Sciatic nerve (tissue), 2 donors: ENCODE measurements at regions not wholly inside any gene's neighbourhood (a gene's known extent, or its start where the extent isn't known, plus 50 kb on each side); places are given as distances from the start of the nearest gene placed in this dataset.
"Not testable (repeated sequence)": the region's sequence is repeated elsewhere in the genome, so short reads cannot be mapped to it uniquely, and the experiment has no call there.

Experiments used
- ATAC-seq: fragments of 200-7000 bp; cut with Tn5 transposase; one replicate; pipeline ENCODE4 v1.9.1; 2020; ENCODE audit warnings: mild to moderate bottlenecking, moderate library complexity
- DNase-seq: peaks from one replicate; pipeline ENCODE4 v3.0.0-alpha.2; 2020; ENCODE audit warnings: low spot score
- intact Hi-C: fragments of 100-400 bp; cut with DNase I; formaldehyde crosslinking; loops from one replicate; pipeline ENCODE4 v1.14.2; 2022
- donor health status: DM: no; HTN: no; CAD: no.
- donor health status: DM: no; HTN: no; CAD: no.

DNA sequence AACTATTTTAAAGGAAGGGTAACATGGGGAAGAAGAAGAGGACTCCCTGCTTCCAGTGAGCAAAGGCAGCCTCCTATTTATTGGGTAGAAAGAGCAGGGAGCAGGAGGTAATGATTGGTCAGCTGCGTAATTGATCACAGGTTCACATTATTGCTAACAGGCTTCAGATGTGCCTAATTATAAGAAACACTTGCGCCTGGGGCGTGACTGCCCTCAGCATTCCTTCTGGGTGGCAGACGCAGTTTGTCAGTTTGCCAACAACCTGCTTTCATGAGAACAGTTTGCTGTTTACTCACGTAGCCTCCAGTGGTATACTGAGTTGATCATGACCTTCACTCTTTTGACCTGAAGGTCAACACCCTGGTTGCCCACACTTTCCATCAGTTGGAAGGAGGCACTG is 166.0 kb upstream of the AUTS2 start:
- not testable (repeated sequence) for DNase-seq, ATAC-seq
- intact Hi-C loops, result loop anchor here (5.0 kb wide), 1 partner anchor 765 kb away; no protein-coding TSS in a partner anchor

DNA sequence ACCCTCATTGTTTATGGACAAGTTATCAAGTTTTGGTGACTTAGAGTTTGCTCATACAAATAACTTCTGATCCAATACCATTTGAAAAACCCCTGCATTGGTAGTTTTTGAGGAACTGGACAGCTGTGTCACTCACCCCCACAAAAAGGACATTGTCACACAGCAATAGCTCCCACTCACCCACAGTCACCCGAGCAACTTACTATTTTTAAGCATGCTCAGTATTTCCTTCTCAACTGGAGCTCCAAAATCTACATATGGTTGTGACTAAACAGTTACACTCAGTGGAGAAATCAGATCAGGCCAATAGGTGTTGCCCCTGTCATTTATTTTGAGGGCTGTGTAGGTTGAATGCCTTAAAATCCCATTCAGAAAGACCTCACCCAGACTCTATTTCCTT is 165.2 kb upstream of the AUTS2 start:
- no peak for ATAC-seq
- no peak for DNase-seq
- intact Hi-C loops, result loop anchor here (5.0 kb wide), 1 partner anchor 764 kb away; no protein-coding TSS in a partner anchor

DNA sequence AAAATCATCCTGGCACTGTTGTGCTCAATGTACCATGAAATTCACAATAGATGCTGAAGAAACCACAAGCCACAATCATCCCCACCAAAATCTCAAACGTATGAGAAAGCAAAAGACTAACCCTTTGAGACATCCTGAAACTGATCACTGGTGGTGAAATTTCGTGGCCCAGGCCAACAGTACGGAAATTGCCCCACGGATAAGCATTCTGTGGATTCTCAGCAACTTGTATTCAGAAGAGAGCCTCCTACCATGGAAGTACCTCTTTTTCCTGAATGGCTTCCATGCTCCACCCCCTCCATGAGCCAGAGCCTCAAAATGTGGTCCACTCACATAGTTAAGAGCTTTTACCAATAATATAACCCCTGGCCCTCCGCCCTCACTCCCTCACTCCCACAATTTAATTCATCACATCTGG is 163.9 kb upstream of the AUTS2 start:
- no peak for ATAC-seq
- intact Hi-C loops, result loop anchor here (5.0 kb wide), 1 partner anchor 763 kb away; no protein-coding TSS in a partner anchor
- no peak for DNase-seq

DNA sequence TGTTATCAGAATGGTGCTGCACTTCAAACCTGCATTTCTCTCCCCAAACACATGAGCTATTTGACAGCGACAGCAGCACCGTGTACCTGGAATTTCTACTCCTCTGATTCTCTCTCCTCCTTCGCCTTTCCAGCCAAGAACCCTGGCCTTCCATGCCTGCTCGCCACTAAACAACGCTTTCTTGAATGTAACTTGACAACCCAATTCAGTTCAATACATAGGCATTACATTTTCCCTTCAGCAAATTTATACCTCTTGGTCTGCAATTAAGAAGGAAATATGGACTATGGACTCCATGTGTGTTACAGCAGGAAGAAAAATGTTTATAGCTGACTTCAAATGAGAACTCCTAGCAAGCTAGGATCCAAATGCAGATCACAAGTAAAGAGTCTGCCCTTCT is 162.6 kb upstream of the AUTS2 start:
- no peak for ATAC-seq
- intact Hi-C loops, result no loop called here

DNA sequence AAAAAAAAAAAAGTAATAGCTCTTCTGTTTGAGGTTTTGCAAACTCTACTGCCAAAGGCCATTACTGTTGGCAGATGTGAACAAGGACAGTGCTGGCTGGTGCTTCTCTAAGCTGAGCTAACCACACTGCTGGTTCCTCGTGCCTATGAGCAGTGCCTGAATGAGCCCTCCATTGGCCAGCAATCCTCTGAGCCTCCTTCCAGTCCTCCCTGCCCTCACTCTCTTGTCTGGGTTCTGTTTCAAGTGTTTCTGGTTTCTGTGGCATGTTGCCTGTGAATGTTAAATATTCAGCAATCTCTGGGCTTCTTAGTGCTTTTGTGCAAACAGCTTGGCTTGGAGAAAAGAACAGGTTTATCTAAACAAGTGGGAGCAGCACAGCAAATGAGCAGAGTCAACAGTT is 161.3 kb upstream of the AUTS2 start:
- peak; percentile 85 for ATAC-seq
- intact Hi-C loops, result no loop called here
- DNase-seq, result no peak

More for the DNA sequence above, 162.6 kb upstream of the AUTS2 start:
- no peak for DNase-seq

DNA sequence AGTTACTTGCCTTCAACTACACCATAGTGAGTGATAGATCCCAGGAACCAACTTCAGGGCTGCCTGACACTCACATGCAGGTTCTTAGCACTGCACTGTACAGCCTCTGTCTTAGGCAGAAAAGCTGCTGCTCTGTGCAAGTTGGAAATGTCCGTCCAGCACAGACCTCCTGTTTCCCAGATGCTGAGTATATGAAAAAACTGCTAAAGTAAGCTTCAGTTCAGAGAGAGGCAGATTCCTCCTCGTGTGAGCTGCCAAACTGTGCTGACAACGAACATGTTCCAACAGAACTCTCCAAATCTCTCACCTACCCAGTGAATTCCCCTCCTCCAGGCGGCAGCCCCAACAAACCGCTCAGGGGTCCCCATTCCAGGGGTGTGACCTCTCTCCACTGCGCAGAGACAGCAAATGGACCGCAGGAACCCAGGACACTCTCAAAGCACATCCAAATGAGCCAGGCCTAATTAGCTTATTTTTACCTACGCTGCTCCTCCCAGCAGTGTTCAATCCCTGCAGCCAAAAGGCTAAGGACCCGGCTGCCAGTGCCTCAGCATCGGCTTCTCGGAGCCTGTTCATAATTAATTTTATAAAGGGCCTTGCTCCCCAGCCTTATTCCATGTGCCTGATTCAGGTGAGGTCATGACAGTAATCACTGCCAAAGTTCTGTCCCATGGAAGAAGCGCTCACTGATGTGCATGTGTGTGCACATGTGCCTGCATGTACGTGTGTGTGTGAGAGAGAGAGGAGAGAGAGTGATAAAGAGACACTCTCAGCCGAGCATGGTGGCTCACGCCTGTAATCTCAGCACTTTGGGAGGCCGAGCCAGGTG is 159.5 kb upstream of the AUTS2 start:
- intact Hi-C loops, result no loop called here
- peak; percentile 46 for ATAC-seq
- DNase-seq, result no peak

DNA sequence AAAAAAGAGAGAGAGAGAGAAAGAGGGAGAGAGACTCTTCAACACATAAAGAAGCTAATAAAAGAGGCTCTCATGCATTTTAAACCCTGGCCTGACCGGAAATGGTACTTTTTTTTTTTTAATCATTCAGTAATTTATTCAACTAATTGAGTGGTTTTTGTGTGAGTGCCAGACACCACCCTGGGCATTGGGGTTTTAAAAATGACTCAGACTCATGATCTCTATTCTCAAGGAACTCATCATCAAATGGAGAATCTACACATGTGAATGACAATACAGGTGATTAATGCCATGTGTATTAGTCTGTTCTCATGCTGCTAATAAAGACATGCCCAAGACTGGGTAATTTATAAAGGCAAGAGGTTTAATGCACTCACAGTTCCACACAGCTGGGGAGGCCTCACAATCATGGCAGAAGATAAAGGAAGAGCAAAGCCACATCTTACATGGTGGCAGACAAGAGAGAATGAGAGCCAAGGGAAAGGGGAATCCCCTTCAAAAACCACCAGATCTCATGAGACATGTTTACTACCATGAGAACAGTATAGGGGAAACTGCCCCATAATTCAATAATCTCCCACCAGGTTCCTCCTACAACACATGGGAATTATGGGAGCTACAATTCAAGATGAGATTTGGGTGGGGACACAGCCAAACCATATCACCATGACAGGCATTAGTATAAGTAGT is 158.5 kb upstream of the AUTS2 start:
- ATAC-seq, result no peak
- DNase-seq, result no peak
- intact Hi-C loops, result no loop called here

DNA sequence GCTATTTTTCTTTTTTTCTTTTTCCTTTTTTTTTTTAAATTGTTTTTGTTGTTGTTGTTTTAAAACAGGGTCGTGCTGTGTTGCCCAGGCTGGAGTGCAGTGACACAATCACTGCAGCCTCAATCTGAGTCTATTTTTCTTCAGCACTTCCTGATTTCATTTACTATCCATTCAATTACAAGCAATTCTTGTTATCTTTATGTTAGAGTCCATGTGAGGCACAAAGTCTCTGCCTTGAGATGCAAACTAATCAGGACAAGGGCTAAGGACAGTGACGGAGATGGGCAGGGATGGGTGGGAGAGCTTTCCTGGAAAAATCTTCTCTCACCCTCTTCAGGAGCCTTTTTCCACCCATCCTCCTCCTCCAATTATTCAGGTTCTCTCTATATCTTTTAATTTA is 157.3 kb upstream of the AUTS2 start:
- ATAC-seq (no peak), DNase-seq (no peak)

DNA sequence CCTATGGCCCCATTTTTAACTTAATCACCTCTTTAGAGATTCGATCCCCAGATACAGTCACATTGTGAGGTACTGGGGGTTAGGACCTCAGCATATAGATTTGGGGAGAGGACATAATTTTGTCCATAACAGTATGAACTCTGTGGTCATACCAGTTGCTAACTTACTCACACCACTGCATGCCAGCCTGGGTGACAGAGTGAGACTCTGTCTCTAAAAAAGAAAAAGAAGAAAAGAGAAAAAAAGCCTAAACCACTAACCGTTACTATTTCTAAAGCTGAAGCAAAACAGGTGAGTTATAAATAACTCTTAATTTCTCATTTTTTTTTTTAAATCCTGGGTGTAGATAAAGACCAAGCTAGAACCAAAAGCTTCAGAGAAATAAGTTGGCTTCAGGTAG is 155.1 kb upstream of the AUTS2 start:
- no peak for ATAC-seq
- no peak for DNase-seq
- intact Hi-C loops, result no loop called here

More for the DNA sequence above, 157.3 kb upstream of the AUTS2 start:
- intact Hi-C loops, result no loop called here

DNA sequence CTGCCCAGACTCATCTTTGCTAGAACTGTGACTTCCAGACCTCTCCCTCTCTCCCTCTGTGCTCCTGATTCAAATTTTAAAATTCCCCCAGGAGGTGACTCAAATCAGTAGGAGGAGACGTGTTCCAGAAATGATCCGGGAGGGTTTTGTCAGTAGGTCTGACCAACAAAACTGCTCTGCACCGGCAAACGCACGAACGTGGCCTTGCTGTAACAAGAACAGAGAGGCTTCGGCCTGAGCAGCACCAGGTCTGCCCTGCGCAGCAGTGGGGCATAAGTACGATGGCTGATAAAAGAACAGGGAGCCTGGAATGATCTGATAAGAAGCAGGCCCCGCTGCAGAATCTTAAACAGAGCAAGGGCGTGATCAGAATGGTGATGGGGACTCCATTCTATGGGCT is 152.7 kb upstream of the AUTS2 start:
- intact Hi-C loops, result no loop called here
- peak; percentile 13 for ATAC-seq
- no peak for DNase-seq

DNA sequence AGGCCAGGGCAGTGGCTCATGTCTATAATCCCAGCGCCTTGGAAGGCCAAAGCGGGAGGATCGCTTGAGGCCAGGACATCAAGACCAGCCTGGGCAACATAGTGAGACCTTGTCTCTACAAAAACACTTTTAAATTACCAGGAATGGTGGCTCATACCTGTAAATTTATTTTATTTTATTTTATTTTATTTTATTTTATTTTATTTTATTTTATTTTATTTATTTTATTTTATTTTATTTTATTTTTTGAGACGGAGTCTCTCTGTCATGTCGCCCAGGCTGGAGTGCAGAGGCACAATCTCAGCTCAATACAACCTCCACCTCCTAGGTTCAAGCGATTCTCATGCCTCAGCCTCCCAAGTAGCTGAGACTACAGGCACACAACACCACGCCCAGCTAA is 152.1 kb upstream of the AUTS2 start:
- intact Hi-C loops, ATAC-seq: not testable (repeated sequence)

DNA sequence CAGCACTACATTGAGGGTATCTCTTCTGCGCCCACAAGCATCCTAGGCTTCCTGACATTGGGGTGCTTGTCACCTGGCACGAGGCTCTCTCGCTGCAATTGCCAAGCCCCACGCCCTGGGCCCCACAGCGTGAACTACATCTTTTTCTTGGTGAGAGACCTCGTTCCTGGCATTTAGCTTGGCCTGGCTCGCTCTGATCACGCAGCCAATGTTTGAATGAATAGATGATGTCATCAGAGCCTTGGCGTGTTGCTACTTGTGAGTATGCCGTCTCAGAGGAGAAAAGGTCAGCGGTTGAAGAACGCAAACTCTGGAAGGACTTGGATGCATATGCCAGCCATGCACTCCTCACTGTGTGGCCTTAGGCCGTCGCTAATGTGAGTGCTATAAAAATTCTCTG is 150.2 kb upstream of the AUTS2 start:
- ATAC-seq, result peak; percentile 61
- intact Hi-C loops, result no loop called here
- no peak for DNase-seq

More for the DNA sequence above, 152.1 kb upstream of the AUTS2 start:
- DNase-seq, result not testable (repeated sequence)

DNA sequence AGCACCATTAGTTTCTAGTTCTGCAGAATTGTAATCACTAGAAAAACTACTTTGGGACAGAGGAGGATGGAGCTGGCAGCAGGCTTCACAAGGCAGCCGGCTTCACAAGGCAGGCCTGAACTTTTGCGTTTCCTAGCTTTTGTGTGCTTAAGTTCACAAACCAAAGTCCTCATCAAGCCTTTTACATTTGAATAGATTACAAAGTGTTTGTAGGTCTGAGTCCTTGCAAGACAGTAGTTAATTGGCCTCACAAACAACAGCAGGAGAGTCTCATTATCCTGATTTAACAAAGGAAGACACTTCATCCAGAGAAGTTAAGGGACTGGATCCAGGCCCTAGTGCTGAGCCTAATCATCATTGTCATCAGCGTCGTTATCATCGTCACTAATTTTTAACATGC is 147.8 kb upstream of the AUTS2 start:
- intact Hi-C loops, result no loop called here
- ATAC-seq (no peak), DNase-seq (no peak)

DNA sequence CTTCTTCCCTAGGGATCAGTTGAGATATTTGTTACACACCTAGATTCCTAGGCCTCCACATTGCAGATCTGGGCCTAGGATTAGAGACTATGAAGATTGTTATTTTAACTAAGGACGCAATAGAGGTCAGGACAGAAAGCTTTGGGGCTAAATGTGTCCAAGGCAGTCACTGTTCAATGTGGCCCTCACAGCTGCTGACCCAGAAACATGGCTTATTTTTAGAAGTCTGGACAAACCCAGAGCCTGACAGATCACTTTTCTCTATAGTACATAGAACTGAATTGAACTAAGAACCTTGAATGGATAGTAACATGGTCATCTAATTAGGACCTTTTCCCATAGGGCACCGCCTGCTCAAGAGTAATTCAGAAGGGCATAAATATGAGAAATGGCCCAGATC is 146.6 kb upstream of the AUTS2 start:
- ATAC-seq, result no peak
- intact Hi-C loops, result no loop called here
- DNase-seq, result no peak

DNA sequence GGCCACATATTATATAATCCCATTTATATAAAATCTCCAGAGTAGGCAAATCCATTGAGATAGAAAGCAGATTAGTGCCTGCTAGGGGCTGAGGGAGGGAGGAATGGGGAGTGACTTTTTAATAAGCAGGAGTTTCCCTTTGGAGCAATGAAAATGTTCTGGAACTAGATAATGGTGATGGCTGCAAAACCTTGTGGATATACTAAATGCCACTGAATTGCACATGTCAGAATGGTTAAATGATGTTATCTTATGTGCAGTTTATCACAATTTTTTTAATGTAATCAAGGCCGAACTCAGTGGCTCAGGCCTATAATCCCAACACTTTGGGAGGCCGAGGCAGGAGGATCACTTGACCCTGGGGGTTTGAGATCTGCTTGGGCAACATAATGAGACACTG is 145.5 kb upstream of the AUTS2 start:
- DNase-seq, result no peak
- no peak for ATAC-seq

DNA sequence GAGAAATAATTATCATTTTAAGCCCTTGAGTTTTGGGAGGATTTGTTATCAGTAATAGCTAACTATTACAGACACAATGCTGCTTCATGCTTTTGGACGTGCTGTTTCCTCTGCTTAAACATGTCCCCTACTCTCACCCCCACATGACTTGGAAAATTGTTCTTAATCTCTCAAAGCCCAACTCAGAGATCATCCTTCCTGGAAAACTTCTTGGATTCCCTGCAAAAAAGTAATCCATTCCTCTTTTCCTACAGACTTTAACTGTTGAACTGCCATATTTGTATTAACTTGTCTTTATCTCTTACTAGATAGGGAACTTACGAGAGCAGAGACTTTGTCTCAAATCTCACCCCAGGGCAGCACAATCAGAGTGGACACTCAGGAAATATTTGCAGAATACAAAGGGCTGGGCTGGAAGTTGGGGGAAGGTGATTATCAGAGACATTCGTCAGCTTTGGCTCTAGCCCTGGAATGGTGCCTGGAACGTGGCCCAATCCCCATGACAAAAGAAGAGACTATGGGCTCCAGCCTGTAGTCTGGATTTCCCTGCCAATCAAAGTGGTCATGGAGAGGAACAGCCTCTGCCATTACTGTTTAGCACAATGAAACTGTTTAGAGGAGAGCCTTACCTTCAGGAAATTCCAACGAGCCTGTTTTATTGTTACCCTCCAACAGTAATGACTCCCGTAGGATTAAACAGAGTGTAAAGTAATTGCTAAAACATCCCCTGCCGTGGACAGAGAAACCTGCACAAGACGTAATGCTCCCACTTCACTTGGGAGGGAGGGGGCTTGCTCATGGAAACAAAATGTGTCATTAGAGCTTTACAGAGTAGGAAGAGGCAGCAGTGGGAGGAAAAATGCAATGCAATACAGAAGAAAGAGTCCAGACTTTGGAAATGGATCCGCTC is 140.4 kb upstream of the AUTS2 start:
- ATAC-seq, result peak; percentile 41
- intact Hi-C loops, result no loop called here
- no peak for DNase-seq

More for the DNA sequence above, 145.5 kb upstream of the AUTS2 start:
- intact Hi-C loops, result no loop called here

DNA sequence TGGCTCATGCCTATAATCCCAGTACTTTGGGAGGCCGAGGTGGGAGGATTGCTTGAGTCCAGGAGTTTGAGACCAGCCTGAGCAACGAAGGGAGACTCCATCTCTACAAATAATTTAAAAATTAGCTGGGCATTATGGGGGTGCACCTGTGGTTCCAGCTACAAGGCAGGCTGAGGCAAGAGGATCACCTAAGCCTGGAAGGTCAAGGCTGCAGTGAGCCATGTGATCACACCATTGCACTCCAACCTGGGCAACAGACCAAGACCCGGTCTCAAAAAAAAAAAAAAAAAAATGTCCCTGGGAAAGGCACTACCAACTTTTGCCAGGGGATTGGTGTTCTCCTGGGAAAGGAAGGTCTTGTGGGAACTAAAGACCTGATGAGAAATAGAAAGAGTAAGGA is 134.2 kb upstream of the AUTS2 start:
- intact Hi-C loops, result no loop called here
- DNase-seq (no peak), ATAC-seq (no peak)

DNA sequence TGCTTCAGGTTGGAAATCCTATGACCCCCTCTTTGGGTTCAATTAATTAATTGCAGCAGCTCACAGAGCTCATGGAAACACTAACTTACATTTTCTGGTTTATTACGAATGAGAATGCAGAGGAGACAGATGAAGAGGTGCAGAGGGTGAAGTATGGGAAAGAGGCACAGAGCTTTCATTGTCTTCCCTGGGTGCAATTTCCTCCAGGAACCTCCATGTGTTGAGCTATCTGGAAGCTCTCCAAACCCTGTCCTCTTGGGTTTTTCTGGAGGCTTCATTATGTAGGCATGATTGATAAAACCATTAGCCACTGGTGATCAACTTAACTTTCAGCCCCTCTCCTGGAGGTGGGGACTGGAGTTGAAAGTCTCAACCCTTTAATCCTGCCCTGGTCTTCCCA is 133.0 kb upstream of the AUTS2 start:
- ATAC-seq (peak; percentile 55), DNase-seq (no peak)
- intact Hi-C loops, result no loop called here

DNA sequence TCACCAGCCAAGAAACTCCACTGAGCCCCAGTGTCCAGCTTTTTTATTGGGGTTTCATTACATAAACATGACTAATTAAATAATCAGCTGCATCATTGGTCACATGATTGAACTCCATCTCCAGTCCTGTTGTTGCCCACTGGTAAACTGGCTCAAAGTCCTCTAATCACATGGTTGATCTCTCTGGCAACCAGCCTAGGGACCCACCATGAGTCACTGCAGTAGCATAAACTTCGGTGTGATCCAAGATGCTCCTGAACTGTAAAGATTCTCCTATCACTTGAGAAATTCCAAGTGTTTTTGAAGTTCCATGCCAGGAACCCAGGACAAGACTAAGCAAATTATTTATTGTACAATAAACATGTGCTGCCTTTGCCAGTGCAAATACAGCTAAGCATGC is 130.4 kb upstream of the AUTS2 start:
- no peak for ATAC-seq

More for the DNA sequence above, 130.4 kb upstream of the AUTS2 start:
- no peak for DNase-seq
- intact Hi-C loops, result no loop called here
